Stimulated activated CD8-positive, alpha-beta memory T cell treated with anti-CD3 and anti-CD28 coated beads, Interleukin-4, amount 100 ng/mL, for 48 hours (primary cell): ENCODE measurements at regions not wholly inside any gene's neighbourhood (a gene's known extent, or its start where the extent isn't known, plus 50 kb on each side); places are given as distances from the start of the nearest gene placed in this dataset.
"Not testable (repeated sequence)": the region's sequence is repeated elsewhere in the genome, so short reads cannot be mapped to it uniquely, and the experiment has no call there.

Experiments
- DNase-seq: peaks from one replicate; pipeline ENCODE4 v3.0.0-alpha.2; 2020

- no peak for DNase-seq
Observed at GRCh38 chr10:118463740-118464139, 121.6 kb upstream of the FAM204A start.

DNA sequence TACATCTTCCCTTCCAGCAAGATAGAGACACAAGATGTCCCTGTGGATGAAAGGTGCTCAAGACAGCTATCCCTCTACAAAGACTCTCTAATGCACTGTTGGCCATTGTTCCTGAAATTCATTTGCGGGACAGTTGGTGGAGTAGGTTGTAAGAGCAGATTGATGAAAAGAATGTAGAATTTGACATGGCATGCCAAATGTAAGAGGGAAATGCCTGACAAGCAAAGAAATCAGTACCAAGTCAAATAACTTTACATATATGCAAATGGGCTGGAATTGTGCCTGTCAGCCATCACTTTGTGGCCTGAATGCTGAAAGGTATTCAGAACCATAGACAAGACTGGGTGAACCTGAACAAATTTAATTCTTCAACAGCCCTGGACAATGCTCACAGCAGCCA is 120.3 kb upstream of the FAM204A start:
- DNase-seq = no peak

DNA sequence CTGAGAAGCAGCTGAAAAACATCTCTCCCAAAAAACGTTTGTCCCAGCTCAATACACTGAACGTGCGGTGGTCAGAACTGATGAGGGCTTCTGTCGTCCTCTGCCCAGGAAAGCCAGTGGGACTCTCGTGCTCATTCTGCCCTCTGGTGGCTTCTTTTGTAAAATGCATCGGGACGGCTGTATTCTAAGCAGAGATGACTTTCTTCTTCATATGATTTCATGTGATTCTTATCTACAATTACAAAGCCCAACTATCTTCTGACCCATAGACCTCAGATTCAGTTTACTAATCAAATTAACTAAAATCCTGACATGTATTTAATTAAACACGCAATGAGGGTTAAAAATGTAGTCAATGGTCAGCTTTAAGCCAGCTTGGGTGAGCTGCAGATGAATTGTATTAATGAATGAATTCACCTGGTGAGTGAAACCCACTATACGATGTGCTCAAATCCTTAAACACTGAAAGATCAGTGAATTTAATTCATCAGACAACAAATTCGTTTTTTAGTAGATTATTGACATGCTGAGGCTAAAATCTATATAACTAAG is 117.6 kb upstream of the FAM204A start:
- peak; percentile 68 for DNase-seq

DNA sequence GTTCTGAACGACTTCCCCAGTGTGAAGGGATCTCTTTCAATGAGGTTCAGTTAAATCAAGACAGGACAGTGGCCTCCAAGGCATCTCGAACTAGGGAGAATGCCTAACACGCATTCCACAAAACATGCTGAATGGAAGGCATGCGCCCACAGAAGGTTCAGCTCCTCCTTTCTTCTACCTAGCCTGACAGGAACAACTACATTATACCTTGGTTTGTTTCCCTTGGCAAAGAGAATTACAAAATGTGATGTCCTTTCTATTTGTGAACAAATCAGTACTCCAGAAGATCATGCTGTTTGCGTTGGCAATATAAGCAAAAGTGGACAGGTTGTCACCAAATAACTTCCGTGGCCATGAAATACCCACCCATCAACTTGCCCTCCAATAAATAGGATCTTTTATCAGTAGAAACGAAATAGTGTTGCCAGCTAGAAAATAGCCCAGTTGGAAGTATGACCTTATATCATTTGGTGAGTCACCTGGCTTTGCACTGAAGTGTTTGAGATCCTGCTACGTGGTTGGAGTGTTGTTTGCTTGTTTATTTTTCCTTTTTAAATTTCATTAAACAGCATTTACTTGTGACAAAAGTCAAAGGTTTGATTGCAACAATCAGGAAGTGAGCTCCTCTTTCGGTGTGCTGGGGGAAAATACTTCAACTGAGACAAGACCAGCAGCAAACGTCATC is 117.0 kb upstream of the FAM204A start:
- DNase-seq = no peak

DNA sequence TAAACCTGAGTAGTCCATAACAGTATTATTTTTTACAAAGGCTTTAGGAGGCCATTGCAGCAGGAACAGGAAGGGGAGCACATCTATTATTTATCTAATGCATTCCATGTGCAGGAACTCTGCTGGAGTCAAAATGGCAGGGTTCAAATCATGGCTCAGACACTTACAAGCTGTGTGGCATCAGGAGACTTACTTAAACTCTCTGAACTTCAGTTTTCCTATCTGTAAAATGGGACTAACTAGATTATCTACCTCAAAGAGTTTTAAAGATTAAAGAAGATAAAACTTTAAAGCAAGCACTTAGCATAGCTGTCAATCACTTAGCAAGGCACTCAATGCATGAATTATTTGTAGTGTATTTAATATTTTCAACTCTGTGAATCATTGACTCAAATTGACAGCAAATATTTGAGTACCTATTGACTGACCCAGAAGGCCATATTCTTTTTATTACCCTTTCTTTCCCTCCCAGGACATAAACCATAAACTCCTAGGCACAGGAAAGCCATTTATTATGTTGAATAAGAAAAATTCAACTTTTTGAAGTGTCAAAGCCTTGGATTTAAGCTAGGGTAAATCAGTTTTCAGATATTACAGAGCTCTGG is 115.8 kb upstream of the FAM204A start:
- no peak for DNase-seq

- no peak for DNase-seq
Observed at GRCh38 chr10:118455181-118455695, 113.1 kb upstream of the FAM204A start.

DNA sequence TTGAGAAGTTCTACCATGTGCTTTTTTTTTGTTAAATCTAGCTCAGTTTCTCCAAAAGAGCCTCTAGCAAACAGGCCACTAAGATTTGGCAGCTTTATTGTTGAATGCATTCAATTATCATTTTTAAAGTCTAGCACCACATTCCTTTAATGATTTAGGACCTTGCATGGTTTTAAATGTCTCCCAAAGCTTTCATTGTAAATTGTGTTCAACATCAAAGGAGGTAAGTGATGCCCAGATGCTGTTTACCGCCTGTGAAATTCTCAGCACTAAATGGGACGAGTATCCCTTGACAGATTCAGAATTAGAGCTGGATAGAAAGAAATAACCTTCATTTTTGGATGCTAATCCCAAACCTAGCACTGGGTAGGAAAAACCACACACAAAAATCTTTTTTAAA is 112.1 kb upstream of the FAM204A start:
- DNase-seq = no peak

- DNase-seq = no peak
Observed at GRCh38 chr10:118452098-118452497, 110.0 kb upstream of the FAM204A start.

- DNase-seq = no peak
Observed at GRCh38 chr10:118449521-118449920, 107.4 kb upstream of the FAM204A start.

DNA sequence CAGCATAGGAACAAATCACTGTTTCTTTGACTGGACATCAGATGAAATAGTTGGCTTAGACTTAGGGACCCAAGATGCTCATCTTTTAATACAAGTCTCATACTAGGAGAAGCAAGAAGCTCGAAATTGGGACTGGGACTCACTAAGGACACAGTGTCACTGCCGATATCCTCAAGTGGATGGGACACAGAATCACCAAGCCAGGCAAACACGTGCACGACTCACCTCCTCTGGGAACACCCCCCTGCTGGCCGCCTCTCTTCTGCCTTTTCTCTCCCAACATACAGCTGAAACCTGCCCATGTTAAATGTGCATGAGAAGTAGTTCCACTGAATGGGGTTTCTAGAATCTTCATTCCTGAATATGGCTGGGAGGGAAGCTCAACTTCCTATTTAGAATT is 106.6 kb upstream of the FAM204A start:
- DNase-seq = no peak

- no peak for DNase-seq
Observed at GRCh38 chr10:118447478-118448270, 105.5 kb upstream of the FAM204A start.

DNA sequence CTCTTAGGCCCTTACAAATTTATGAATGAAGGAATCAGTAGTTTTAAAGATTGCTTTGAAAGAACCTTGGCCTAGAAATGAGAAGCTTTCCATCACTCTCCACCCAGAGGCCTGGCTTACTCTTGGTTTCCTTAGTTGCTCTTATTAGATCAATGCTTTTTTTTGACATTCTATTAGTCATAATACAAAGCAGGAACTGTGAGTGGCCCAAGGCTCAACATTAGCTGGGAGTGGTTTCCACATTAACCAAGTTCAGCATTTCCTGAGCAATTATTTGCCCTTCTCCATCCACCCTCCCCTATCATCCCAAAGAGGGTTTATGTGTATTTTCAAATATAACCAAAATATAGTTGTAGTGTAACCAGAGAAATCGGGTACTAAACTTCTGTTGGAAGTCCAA is 103.4 kb upstream of the FAM204A start:
- no peak for DNase-seq

GRCh38 chr10:118444069-118444468 is 101.9 kb upstream of the FAM204A start:
- no peak for DNase-seq

GRCh38 chr10:118442032-118442431 is 99.9 kb upstream of the FAM204A start:
- no peak for DNase-seq

- no peak for DNase-seq
Observed at GRCh38 chr10:118439824-118440223, 97.7 kb upstream of the FAM204A start.

DNA sequence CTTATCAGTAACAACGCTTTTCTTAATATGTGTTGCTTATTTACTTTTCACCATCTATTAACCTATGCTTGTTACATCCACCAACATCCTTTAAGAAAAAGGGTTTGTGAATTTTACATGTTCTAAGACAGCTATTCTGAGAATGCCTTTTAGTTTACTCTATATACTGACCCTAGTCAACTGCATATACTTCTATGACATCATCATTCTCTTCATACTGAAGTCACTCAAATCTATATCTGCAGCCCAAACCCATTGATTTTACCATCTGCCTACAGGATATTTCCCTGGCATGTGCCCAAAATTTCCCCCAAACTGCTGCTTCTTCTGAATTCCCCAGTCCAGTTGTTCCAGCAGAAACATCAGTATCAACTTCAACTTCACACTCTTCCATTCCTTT is 94.6 kb upstream of the FAM204A start:
- no peak for DNase-seq

DNA sequence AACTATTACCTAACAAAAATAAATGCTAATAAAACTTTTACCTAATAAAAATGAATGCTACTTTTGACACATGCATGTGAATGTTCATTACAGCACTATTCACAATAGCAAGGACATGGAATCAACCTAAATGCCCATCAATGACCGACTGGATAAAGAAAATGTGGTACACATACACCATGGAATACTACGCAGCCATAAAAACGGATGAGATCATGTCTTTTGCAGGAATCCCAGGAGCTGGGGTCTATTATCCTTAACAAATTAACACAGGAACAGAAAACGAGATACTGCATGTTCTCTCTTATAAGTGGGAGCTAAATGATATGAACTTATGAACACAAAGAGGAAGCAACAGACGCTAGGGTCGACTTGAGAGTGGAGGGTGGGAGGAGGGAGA is 88.1 kb upstream of the FAM204A start:
- DNase-seq = no peak

GRCh38 chr10:118423800-118424442 is 81.8 kb upstream of the FAM204A start:
- peak; percentile 79 for DNase-seq

- no peak for DNase-seq
Observed at GRCh38 chr10:118422241-118422640, 80.1 kb upstream of the FAM204A start.

DNA sequence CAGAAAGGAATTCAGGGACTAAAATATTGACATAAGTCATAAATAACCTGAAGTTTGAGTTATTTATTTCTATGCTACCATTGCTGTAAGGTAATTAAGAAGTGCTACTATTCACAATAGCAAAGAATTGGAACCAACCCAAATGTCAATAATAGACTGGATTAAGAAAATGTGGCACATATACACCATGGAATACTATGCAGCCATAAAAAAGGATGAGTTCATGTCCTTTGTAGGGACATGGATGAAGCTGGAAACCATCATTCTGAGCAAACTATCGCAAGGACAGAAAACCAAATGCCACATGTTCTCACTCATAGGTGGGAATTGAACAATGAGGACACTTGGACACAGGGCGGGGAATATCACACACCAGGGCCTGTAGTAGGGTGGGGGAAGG is 77.9 kb upstream of the FAM204A start:
- DNase-seq = not testable (repeated sequence)

GRCh38 chr10:118412932-118413331 is 70.8 kb upstream of the FAM204A start:
- DNase-seq = no peak

DNA sequence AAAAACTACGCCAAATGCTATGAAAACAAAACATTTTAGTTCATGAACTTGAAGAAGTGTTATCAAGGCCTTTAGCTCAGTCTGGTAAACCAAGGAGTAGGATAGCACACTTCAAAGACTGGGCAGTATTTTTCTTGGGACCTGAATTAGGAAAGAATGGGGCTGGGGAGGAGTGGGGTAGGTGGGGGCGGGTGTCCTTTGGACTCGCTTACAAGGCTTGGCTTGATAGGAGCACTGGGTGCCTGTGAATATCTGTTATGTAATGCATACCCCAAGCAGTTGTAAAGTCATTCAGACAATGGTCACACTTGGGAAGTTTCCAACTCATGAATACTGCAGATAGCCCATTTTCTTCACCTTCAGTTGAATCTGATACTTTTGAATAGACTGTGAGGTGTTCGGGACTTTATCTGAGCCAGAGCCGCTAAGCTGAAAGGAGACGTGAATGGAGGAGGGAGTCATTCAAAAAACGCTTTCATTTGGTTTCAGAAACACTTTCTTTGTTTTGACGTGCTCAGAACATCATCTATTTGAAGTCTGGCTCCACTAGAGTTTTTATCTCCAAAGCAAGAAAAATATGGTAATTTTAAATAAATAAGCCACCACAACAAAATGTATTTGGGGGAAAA is 70.1 kb upstream of the FAM204A start:
- DNase-seq = no peak

- no peak for DNase-seq
Observed at GRCh38 chr10:118409295-118409694, 67.2 kb upstream of the FAM204A start.
